ENCODE measurements at regions not wholly inside any gene's neighbourhood (a gene's known extent, or its start where the extent isn't known, plus 50 kb on each side); places are given as distances from the start of the nearest gene placed in this dataset.

DNA sequence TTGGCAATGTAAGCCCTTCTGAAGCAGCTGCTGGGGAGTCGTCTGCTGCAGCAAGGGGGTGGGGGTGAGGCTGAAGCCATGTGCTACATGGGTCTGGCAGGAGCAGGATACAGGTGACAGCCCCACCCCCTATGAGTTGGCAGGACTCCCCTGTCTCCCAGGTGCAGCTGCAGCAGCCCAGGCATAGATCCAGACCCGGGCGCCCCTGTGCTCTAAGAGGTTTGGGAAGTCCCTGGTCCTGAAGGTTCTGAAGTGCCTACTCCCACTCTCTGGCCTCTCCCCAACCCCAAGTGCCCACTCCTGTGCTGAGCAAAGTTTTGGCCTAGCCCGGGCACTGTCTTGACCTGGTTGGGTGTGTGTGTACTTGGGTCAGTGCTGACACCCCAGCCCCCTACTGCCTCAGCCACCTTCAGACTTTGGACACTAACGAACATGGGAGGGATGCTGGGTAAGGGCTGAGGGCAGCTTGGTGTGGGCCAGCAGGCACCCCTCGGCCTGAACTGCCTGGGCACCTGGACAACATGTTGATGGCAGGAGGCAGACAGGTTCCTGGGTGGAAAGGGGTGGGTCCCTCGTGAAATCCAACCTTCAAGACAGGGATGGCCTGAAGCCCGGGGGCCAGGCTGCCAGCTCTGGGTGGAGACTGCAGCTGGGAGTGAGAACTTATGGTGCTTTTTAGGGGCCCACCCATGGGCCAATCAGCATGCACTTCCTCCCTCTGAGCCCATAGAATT is 54.1 kb upstream of the SLITRK6 start:
- intact Hi-C loops (cut with micrococcal nuclease) = no loop called here
- no peak overlapping the region for H3K27ac Mint-ChIP-seq
- H3K9me3 Mint-ChIP-seq = peaks cover 14% of the 10 kb centered on the region
- ATAC-seq = no peak
- no peaks in the 10 kb centered on the region for H3K36me3 Mint-ChIP-seq (ENCODE audit: low read depth)
- H3K4me3 Mint-ChIP-seq = no peak overlapping the region
- ChIA-PET CTCF (no interaction called here), POLR2A (no interaction called here)
- no peaks in the 10 kb centered on the region for H3K4me1 Mint-ChIP-seq (ENCODE audit: low read depth)
- TF ChIP-seq, protein P1, sequence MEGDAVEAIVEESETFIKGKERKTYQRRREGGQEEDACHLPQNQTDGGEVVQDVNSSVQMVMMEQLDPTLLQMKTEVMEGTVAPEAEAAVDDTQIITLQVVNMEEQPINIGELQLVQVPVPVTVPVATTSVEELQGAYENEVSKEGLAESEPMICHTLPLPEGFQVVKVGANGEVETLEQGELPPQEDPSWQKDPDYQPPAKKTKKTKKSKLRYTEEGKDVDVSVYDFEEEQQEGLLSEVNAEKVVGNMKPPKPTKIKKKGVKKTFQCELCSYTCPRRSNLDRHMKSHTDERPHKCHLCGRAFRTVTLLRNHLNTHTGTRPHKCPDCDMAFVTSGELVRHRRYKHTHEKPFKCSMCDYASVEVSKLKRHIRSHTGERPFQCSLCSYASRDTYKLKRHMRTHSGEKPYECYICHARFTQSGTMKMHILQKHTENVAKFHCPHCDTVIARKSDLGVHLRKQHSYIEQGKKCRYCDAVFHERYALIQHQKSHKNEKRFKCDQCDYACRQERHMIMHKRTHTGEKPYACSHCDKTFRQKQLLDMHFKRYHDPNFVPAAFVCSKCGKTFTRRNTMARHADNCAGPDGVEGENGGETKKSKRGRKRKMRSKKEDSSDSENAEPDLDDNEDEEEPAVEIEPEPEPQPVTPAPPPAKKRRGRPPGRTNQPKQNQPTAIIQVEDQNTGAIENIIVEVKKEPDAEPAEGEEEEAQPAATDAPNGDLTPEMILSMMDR (IDR thresholded peaks at IDR 0.05) = no peak
- DNase-seq = no peak
- H3K27me3 Mint-ChIP-seq = no peaks in the 10 kb centered on the region

Data from activated CD8-positive, alpha-beta T cell treated with anti-CD3 and anti-CD28 coated beads for 36 hours (primary cell).